LNCAP (cell line): ENCODE measurements at regions not wholly inside any gene's neighbourhood (a gene's known extent, or its start where the extent isn't known, plus 50 kb on each side); places are given as distances from the start of the nearest gene placed in this dataset.

Experiments
- TF ChIP-seq, protein P1 (sequence below): fragments of 450-650 bp; IDR thresholded peaks from 2 replicates; pipeline ENCODE4 v1.5.1; 2017; ENCODE audit warnings: mild to moderate bottlenecking

DNA sequence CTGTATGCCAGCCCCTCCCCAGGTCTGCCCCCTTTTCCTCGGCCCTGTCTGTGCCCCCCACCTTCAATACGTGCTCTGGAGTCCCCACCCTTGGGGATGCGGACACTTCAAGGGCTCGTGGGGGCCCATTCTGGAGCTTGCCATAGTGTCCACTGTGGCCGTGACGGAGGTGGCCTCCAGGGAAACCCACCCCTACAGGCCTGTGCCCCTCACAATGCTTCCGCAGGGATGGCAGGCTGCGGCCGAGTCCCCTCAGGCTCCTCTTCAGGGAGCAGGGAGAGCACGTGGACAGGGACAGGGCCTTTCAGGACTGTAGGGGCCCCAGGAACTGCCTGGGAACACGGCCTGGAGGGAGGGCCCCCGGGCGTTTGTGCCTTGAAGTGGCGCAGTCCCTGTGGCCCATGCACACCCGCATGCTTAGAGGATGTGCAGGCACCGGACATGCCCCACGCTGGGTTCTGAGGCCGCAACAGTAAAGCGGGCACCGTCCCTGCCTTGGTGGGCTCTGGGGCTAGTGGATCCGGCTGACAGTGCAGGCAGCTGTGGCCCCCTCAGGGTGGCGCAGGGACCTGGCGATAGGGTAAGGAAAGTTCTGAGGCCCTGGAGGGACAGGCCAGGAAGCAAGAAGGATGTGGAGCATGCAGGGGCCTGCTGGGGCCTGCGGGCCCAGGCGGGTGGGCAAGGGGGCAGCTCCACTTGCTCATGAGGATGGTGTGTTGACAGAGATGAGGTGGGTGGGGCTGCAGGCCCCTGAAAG, 209.0 kb upstream of the RTL1 start:
- TF ChIP-seq, protein P1, sequence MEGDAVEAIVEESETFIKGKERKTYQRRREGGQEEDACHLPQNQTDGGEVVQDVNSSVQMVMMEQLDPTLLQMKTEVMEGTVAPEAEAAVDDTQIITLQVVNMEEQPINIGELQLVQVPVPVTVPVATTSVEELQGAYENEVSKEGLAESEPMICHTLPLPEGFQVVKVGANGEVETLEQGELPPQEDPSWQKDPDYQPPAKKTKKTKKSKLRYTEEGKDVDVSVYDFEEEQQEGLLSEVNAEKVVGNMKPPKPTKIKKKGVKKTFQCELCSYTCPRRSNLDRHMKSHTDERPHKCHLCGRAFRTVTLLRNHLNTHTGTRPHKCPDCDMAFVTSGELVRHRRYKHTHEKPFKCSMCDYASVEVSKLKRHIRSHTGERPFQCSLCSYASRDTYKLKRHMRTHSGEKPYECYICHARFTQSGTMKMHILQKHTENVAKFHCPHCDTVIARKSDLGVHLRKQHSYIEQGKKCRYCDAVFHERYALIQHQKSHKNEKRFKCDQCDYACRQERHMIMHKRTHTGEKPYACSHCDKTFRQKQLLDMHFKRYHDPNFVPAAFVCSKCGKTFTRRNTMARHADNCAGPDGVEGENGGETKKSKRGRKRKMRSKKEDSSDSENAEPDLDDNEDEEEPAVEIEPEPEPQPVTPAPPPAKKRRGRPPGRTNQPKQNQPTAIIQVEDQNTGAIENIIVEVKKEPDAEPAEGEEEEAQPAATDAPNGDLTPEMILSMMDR: no peak

DNA sequence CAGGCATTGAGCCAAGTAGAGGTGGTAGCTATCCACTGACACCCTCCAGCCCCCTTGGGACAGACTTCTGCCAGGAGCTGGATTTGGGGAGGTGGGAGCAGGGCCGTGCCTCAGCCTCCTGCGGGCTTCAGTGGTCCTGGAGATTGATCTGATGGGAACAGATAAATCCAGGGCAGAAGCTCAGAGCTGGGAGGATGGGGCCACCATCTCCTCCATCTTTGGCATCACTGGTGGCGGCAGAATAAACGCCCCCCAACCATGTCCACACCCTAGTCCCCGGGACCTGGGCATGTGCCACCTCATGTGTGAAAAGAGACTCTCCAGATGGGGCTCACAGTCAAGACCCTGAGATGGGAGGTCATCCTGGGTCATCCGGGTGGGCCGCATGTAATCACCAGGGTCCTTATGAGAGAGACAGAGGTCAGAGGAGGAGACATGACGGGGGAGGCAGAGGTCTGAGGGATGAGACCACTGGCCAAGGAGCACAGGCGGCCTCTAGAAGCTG, 209.6 kb upstream of the RTL1 start:
- TF ChIP-seq, protein P1: no peak

DNA sequence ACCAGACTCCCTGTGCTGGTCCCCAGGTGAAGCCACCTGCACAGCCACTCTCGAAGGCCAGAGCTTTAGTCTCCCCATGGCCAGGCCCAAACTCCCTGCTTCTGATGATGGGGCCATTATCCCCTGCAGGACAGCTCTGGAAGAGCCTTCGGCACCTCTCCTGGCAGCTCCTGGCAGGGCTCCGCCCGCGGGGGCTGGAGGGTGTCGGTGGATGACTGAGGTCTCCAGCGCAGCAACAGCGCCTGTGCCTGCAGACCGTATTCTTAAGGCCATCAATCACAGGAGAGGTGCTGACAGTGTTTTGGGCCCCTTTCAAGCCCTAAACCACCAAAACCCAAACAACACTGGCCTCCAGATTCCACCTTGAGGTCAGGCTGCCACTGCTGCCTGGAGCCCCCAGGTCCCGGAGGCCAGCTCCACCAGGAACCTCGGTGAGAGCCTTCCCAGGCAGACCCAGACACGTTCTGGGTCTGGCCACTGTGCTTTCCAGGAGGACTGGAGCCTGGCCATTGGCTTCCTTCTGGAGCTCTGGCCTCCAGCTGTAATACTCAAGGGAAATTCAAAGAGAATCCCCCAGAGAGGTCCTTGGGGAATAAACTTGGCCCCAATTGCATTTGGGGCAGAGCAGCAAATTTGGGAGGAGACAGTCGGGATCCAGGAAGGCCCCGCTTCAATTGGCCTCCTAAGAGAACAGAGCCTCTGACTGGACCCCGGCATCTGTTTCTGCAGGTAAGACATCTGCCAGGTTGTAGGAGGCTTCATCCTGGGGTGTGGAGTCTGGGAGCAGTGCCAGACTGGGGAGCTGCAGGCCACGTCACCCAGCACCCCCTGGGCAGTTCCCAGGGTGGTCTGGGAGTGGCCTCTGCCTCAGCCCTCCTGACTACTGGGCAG, 210.6 kb upstream of the RTL1 start:
- TF ChIP-seq, protein P1: no peak

DNA sequence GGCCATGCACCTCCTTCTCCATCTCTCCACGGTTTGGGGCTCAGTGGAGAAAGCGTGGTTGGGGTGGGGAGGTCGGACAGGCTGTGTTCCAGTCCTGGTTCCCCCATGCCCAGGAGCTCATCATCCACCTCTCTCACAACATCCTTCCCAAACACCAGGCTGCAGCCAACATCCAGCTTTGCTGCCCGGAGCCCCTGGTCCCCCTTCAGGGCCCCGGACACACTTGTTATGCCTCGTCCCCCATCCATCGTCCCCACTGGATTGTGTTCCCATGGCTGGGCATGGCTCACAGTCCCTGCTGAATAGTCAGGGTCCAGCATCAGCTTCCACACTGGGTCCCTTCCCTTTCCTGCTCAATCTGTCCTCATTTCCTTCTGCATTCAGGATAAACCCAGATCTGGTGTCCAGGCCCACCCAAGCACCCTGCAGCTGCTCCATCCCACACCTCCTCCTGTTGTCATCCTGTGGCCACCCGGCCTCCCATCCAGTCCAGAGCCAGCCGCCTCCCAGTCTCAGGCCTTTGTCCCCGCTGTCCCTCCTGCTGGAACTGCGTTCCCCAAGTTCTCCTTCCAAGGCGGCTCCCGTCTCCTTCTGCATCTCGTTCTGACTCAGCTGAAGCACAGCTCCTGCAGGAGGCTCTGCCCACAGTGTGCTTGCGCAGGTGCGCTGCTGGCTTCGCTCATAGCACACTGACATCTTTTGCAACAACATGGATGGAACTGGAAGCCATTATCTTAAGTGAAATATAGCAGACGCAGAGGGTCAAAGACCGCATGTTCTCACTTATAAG, 211.4 kb upstream of the RTL1 start:
- TF ChIP-seq, protein P1: no peak

DNA sequence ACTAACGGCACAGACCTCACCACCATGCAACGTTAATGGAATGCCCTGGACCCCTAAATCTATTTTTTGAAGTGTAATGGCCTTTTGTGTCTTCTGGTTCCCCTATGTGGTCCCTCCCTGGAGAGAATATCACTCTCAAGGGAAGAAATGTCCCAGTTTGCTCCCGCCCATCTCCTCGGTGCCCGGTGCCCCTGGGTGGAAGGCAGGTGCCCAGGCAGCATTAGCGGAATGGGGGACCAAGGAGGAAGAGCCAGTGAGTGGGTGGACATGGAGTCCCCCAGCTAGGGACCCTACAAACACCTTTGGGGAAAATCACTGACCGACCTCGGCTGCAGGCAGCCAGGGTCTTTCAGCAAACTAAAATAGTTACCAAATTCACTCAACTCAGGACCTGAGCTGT, 212.1 kb upstream of the RTL1 start:
- TF ChIP-seq, protein P1: no peak

DNA sequence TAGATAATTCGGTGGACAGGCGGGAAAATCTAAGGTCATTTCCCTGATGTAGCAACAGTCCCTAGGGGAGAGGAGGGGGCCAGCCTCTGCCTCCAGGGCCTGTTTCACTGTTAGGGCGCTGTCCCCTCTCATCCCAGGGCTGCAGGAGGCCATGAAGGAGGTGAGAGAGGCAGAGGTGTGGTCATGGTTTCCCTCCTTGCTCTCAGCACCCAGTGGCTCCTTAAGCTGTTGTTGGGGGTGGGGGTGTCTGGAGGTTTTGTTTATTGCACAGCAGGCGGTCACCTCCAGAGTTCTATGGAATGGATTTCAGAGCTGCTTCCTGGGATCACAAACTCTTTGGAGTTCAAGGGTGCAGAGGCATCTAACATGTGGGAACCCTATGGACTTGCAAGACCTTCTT, 212.5 kb upstream of the RTL1 start:
- TF ChIP-seq, protein P1: no peak

DNA sequence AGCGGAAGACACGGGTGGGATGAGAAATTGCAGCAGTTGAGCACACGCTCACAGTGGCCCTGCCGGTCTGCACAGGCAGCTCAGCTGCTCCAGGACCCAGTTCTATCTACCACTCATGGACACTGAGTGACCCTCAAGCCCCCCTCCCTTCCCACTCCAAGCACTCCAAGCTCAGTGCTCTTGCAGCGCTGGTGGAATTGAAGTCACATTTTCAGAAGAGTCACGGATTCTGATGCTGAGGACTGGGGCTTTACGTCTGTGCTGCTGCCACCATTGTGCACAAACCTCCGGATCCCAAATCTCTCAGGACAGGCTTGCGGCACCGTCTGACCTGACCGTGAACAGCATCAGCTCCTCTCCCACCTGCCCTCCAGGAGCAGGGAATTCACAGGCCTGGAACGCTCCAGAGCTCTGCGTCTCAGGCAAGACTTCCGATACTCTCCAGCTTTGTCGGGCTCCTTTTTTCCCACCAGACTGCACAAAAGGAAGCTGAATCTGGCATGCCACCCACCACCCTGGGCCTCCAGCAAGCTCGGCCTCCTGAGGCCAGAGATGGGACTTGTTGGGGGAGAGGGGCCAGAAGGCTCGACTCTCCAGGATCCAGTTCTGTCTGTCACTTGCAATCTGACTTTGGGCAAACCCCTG, 213.1 kb upstream of the RTL1 start:
- TF ChIP-seq, protein P1: no peak
